Kidney (tissue), 13 donors: ENCODE measurements at regions not wholly inside any gene's neighbourhood (a gene's known extent, or its start where the extent isn't known, plus 50 kb on each side); places are given as distances from the start of the nearest gene placed in this dataset.

ENCODE experiments used
- DNase-seq, 5 donors: peaks; one replicate each; pipeline ENCODE4 v3.0.0-alpha.2; 2013 to 2020
- FAIRE-seq: peaks from 2 replicates; lab custom pipeline; 2012; peaks lifted over from hg19 to GRCh38; lab: Jason Lieb, UNC
- H3K27ac ChIP-seq, 2 donors: one replicate each; pipeline ENCODE4 v1.7.0; 2013; ENCODE audit warnings: low read depth in 2 of 2, low read length in 2 of 2, inconsistent platforms in 1 of 2
- H3K27me3 ChIP-seq: one replicate; pipeline ENCODE4 v1.7.1; 2013; ENCODE audit warnings: low read length, inconsistent platforms; ENCODE audit not compliant: control insufficient read depth, insufficient read depth
- H3K36me3 ChIP-seq, 3 donors: one replicate each; pipeline versions ENCODE4 v1.7.0 to v1.7.1; 2013; ENCODE audit warnings: low read length in 3 of 3, control low read depth in 1 of 3, inconsistent platforms in 1 of 3; ENCODE audit not compliant: insufficient read depth in 3 of 3, control insufficient read depth in 2 of 3
- H3K4me1 ChIP-seq, 3 donors: one replicate each; pipeline versions ENCODE4 v1.7.0 to v1.7.1; 2013; ENCODE audit warnings: low read length in 3 of 3, inconsistent platforms in 1 of 3, low read depth in 1 of 3; ENCODE audit not compliant: control insufficient read depth in 2 of 3, insufficient read depth in 2 of 3
- H3K4me3 ChIP-seq, 3 donors: one replicate each; pipeline versions ENCODE4 v1.7.0 to v1.8.1; 2013; ENCODE audit warnings: low read length in 3 of 3, control low read depth in 1 of 3, inconsistent platforms in 1 of 3
- H3K9ac ChIP-seq, 3 donors: one replicate each; pipeline versions ENCODE4 v1.7.0 to v1.7.1; 2013; ENCODE audit warnings: low read length in 3 of 3, control low read depth in 1 of 3, inconsistent platforms in 1 of 3
- H3K9me3 ChIP-seq, 3 donors: one replicate each; pipeline versions ENCODE4 v1.7.0 to v1.7.1; 2013; ENCODE audit warnings: low read length in 3 of 3, control low read depth in 1 of 3, inconsistent platforms in 1 of 3; ENCODE audit not compliant: control insufficient read depth in 2 of 3, insufficient read depth in 1 of 3
- intact Hi-C: fragments of 100-400 bp; cut with DNase I; formaldehyde crosslinking; loops from one replicate; pipeline ENCODE4 v1.11.1; 2022
- TF ChIP-seq, protein P1 (sequence below): IDR thresholded peaks from 3 replicates; pipeline ENCODE4 v1.5.1; 2012; ENCODE audit warnings: mild to moderate bottlenecking, moderate library complexity, borderline replicate concordance; ENCODE audit not compliant: insufficient read depth; ENCODE audit errors: extremely low read depth
- donor health status: control.
- donor health status: control.
- donor health status: control.
- donor health status: control.
- donor health status: control.
- donor health status: DM: yes; HTN: yes; CAD: no.
- donor health status: Normal renal cell carcinoma (clear cell type).

DNA sequence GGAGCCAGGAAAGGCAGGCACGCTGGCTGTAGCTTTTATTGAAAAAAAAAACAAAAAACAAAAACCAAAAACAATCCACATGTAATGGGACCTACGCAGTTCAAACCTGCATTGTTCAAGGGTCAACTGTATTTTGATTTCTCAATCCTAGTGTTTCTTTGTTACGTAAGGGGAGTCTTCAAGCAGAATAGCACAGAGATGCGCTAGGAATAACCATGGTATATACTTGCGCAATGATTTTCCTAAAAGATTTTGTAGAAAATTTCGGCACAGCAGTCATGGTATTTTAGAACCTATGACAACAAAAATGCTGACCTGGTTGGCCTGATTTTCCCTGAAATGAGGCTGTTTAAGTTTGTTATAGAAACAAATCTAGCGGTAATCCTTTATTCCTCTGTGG, 1110.5 kb upstream of the WWC1 start:
- FAIRE-seq: no peak
- intact Hi-C loops: no loop called here
- no peaks in the 10 kb centered on the region for H3K36me3 ChIP-seq

DNA sequence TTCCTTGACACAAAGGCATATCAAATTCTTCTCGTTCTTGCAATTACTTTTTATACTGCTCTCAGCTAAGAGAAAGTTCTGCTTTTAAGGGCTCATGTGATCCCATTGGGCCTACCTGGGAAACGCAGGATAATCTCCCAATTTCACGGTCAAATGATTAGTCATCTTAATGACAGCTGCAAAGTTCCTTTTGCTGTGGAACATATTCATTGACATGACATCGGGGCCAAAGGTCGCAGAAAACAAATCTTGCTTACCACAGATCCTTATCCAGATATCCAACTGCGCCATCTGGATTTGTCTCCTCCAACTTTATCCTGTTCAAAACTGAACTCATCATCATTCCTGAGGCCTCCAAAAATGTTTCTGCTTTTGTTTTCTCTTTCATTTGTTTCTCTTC, 1085.6 kb upstream of the WWC1 start:
- intact Hi-C loops: no loop called here
- H3K9ac ChIP-seq: no peak overlapping the region
- no peaks in the 10 kb centered on the region for H3K4me1 ChIP-seq
- TF ChIP-seq, protein P1, sequence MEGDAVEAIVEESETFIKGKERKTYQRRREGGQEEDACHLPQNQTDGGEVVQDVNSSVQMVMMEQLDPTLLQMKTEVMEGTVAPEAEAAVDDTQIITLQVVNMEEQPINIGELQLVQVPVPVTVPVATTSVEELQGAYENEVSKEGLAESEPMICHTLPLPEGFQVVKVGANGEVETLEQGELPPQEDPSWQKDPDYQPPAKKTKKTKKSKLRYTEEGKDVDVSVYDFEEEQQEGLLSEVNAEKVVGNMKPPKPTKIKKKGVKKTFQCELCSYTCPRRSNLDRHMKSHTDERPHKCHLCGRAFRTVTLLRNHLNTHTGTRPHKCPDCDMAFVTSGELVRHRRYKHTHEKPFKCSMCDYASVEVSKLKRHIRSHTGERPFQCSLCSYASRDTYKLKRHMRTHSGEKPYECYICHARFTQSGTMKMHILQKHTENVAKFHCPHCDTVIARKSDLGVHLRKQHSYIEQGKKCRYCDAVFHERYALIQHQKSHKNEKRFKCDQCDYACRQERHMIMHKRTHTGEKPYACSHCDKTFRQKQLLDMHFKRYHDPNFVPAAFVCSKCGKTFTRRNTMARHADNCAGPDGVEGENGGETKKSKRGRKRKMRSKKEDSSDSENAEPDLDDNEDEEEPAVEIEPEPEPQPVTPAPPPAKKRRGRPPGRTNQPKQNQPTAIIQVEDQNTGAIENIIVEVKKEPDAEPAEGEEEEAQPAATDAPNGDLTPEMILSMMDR: no peak
- H3K4me3 ChIP-seq: no peak overlapping the region
- peaks cover 0 to 3% (median 2%) of the 10 kb centered on the region in 3 donors for H3K9me3 ChIP-seq
- FAIRE-seq (no peak), DNase-seq (no peak)
- H3K36me3 ChIP-seq: no peaks in the 10 kb centered on the region
- H3K27ac ChIP-seq: no peak overlapping the region
- no peaks in the 10 kb centered on the region for H3K27me3 ChIP-seq

More for the DNA sequence above, 1110.5 kb upstream of the WWC1 start:
- Histone ChIP-seq H3K27me3 (no peaks in the 10 kb centered on the region), H3K27ac (no peak overlapping the region), H3K9me3 (no peaks in the 10 kb centered on the region), H3K4me1 (no peaks in the 10 kb centered on the region), H3K4me3 (no peak overlapping the region), H3K9ac (no peak overlapping the region)
- no peak for DNase-seq
- TF ChIP-seq, protein P1: no peak

DNA sequence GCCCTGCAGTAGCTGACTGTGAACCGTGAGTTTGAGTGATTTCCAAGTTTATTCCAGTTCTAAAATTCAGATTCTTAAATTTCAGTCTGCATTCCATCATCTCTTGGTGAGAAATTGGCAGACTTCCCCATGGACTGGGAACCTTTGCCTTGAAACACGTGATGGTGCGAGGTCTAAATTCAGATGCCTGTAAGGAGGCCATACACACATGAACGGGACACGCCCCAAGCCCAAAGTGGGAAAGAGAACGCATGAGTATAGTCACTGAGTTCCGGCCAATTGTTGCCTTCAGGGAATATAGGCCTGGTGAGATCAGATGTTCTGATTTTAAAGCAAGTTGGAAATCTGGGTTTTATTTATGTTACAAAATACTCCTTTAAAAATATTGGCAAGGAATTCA, 1084.4 kb upstream of the WWC1 start:
- intact Hi-C loops: no loop called here
- no peak for FAIRE-seq
- Histone ChIP-seq H3K27me3 (no peaks in the 10 kb centered on the region), H3K9ac (no peak overlapping the region), H3K9me3 (peaks cover 0 to 3% (median 2%) of the 10 kb centered on the region in 3 donors), H3K36me3 (no peaks in the 10 kb centered on the region), H3K4me3 (no peak overlapping the region), H3K27ac (no peak overlapping the region), H3K4me1 (no peaks in the 10 kb centered on the region)
- no peak for DNase-seq
- TF ChIP-seq, protein P1: no peak

DNA sequence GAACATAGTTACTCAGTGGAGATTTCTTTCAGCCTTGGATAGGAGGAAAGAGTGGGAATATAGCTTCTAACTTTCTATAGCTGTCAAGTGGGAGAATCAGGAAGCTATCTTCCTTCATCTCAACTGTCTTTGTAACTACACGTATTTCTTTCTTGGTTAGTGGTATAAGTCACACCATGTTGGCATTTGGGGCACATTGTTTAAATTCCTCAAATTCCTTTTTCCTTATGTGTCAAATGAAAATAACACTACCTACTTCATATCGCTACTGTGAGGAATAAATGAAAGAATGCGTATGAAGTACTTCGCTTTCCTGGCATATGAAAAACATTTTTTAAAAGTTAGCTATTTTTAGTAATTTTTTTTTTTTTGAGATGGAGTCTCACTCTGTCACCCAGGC, 1082.5 kb upstream of the WWC1 start:
- DNase-seq (no peak), FAIRE-seq (no peak)
- TF ChIP-seq, protein P1: no peak
- H3K9ac ChIP-seq: no peak overlapping the region
- no peak overlapping the region for H3K4me3 ChIP-seq
- peaks cover 0 to 3% (median 2%) of the 10 kb centered on the region in 3 donors for H3K9me3 ChIP-seq
- H3K4me1 ChIP-seq: no peaks in the 10 kb centered on the region
- no peaks in the 10 kb centered on the region for H3K36me3 ChIP-seq
- H3K27ac ChIP-seq: no peak overlapping the region
- no peaks in the 10 kb centered on the region for H3K27me3 ChIP-seq
- intact Hi-C loops: no loop called here
